HK-2 (cell line): ENCODE measurements at regions not wholly inside any gene's neighbourhood (a gene's known extent, or its start where the extent isn't known, plus 50 kb on each side); places are given as distances from the start of the nearest gene placed in this dataset.

Experiments
- DNase-seq: peaks from one replicate; pipeline ENCODE4 v3.0.0-alpha.2; 2018; ENCODE audit not compliant: unreplicated experiment

- DNase-seq, result no peak
These were observed 277.1 kb downstream of the XXYLT1 start for GRCh38 chr3:194993896-194994295.

- DNase-seq, result no peak
These were observed 276.4 kb downstream of the XXYLT1 start for GRCh38 chr3:194994551-194994981.

- DNase-seq, result no peak
These were observed 275.6 kb downstream of the XXYLT1 start for GRCh38 chr3:194995334-194995733.

GRCh38 chr3:194995922-194996321 is 275.0 kb downstream of the XXYLT1 start:
- DNase-seq, result no peak

- DNase-seq, result no peak
These were observed 274.2 kb downstream of the XXYLT1 start for GRCh38 chr3:194996746-194997145.

GRCh38 chr3:194998417-194998816 is 272.5 kb downstream of the XXYLT1 start:
- DNase-seq, result no peak

GRCh38 chr3:194998948-194999347 is 272.0 kb downstream of the XXYLT1 start:
- DNase-seq, result no peak

GRCh38 chr3:194999491-194999890 is 271.5 kb downstream of the XXYLT1 start:
- no peak for DNase-seq

GRCh38 chr3:195001261-195001660 is 269.7 kb downstream of the XXYLT1 start:
- DNase-seq, result no peak

- peak; percentile 27 for DNase-seq
These were observed 268.7 kb downstream of the XXYLT1 start for GRCh38 chr3:195001961-195002861.

GRCh38 chr3:195003006-195003892 is 267.7 kb downstream of the XXYLT1 start:
- DNase-seq, result no peak

- DNase-seq, result no peak
These were observed 267.1 kb downstream of the XXYLT1 start for GRCh38 chr3:195003893-195004289.

GRCh38 chr3:195004512-195005250 is 266.3 kb downstream of the XXYLT1 start:
- no peak for DNase-seq

GRCh38 chr3:195005251-195005620 is 265.7 kb downstream of the XXYLT1 start:
- DNase-seq, result no peak

- DNase-seq, result no peak
These were observed 265.0 kb downstream of the XXYLT1 start for GRCh38 chr3:195005759-195006510.

GRCh38 chr3:195007151-195007550 is 263.8 kb downstream of the XXYLT1 start:
- DNase-seq, result no peak

GRCh38 chr3:195007766-195008165 is 263.2 kb downstream of the XXYLT1 start:
- no peak for DNase-seq

- DNase-seq, result no peak
These were observed 262.1 kb downstream of the XXYLT1 start for GRCh38 chr3:195008816-195009215.

- DNase-seq, result no peak
These were observed 261.3 kb downstream of the XXYLT1 start for GRCh38 chr3:195009616-195010015.

GRCh38 chr3:195010551-195011100 is 260.3 kb downstream of the XXYLT1 start:
- no peak for DNase-seq
